ENCODE measurements at regions not wholly inside any gene's neighbourhood (a gene's known extent, or its start where the extent isn't known, plus 50 kb on each side); places are given as distances from the start of the nearest gene placed in this dataset.

- CTCF ChIA-PET = no interaction called here
- Mint-ChIP-seq H3K27ac (no peak overlapping the region), H3K4me3 (no peak overlapping the region), H3K27me3 (no peaks in the 10 kb centered on the region), H3K9me3 (no peaks in the 10 kb centered on the region), H3K36me3 (no peaks in the 10 kb centered on the region), H3K4me1 (no peaks in the 10 kb centered on the region)
- DNase-seq = no peak
These were observed 376.7 kb downstream of the CDH26 start for GRCh38 chr20:60334911-60335310.

GRCh38 chr20:60338556-60338955, 380.3 kb downstream of the CDH26 start:
- Mint-ChIP-seq H3K4me3 (no peak overlapping the region), H3K27me3 (no peaks in the 10 kb centered on the region), H3K36me3 (no peaks in the 10 kb centered on the region), H3K9me3 (no peaks in the 10 kb centered on the region), H3K4me1 (no peaks in the 10 kb centered on the region), H3K27ac (no peak overlapping the region)
- CTCF ChIA-PET = no interaction called here
- DNase-seq = no peak

DNA sequence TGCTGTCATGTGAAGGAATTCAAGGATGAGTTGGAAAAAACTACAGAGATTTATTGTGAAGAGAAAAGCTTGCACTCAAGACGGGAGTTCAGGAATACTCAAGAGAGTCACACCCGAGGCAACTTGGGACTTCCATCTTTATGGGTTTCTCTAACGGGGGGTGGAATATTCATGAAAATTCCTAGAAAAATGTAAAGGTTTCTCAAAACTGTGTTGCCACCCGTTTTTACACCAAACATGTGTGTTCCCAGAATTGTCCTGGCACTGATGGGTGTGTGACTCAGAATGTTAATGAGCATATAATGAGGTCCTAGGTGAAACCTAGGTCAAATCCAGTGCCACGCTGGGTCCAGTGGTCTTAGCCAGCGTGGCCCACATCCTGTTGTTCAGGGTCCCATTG, 381.5 kb downstream of the CDH26 start:
- Mint-ChIP-seq H3K36me3 (no peaks in the 10 kb centered on the region), H3K27me3 (no peaks in the 10 kb centered on the region), H3K4me3 (no peak overlapping the region), H3K4me1 (no peaks in the 10 kb centered on the region), H3K9me3 (no peaks in the 10 kb centered on the region), H3K27ac (no peak overlapping the region)
- no peak for DNase-seq
- CTCF ChIA-PET = no interaction called here

GRCh38 chr20:60340232-60340631, 382.0 kb downstream of the CDH26 start:
- no peaks in the 10 kb centered on the region for H3K27me3 Mint-ChIP-seq
- CTCF ChIA-PET = no interaction called here
- H3K4me1 Mint-ChIP-seq = no peaks in the 10 kb centered on the region
- no peaks in the 10 kb centered on the region for H3K9me3 Mint-ChIP-seq
- H3K36me3 Mint-ChIP-seq = no peaks in the 10 kb centered on the region
- H3K27ac Mint-ChIP-seq = no peak overlapping the region
- no peak overlapping the region for H3K4me3 Mint-ChIP-seq
- DNase-seq = no peak

DNA sequence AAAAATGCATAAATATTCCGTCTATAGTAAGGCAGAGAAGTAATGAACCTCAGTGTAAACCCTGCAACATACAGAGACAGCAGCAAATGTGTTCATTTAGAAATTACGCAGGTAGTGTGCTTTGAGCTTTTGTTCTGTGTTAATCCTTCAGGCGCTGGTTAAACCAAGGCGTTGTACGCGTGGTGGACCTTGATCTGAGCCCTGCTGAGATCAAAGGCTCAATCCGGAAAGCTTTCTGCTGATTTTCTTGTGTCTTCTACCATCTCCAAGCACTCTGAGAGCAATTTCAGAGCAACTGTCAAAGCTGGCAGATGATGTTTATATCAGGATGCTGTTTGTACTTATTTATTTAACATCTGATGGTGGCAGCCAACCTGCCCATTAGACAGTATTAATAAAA, 382.8 kb downstream of the CDH26 start:
- Mint-ChIP-seq H3K27me3 (no peaks in the 10 kb centered on the region), H3K4me1 (no peaks in the 10 kb centered on the region), H3K27ac (no peak overlapping the region), H3K4me3 (no peak overlapping the region), H3K9me3 (no peaks in the 10 kb centered on the region), H3K36me3 (no peaks in the 10 kb centered on the region)
- DNase-seq = no peak
- CTCF ChIA-PET = no interaction called here

GRCh38 chr20:60345106-60345505, 386.9 kb downstream of the CDH26 start:
- H3K27ac Mint-ChIP-seq = no peak overlapping the region
- DNase-seq = no peak
- no peaks in the 10 kb centered on the region for H3K4me1 Mint-ChIP-seq

GRCh38 chr20:60349418-60349817, 391.2 kb downstream of the CDH26 start:
- Mint-ChIP-seq H3K4me1 (no peaks in the 10 kb centered on the region), H3K36me3 (no peaks in the 10 kb centered on the region), H3K9me3 (no peaks in the 10 kb centered on the region), H3K27me3 (no peaks in the 10 kb centered on the region), H3K4me3 (no peak overlapping the region), H3K27ac (no peak overlapping the region)
- DNase-seq = no peak
- CTCF ChIA-PET = no interaction called here

More at GRCh38 chr20:60345106-60345505, 386.9 kb downstream of the CDH26 start:
- no peak overlapping the region for H3K4me3 Mint-ChIP-seq
- CTCF ChIA-PET = no interaction called here
- H3K36me3 Mint-ChIP-seq = no peaks in the 10 kb centered on the region
- no peaks in the 10 kb centered on the region for H3K9me3 Mint-ChIP-seq
- no peaks in the 10 kb centered on the region for H3K27me3 Mint-ChIP-seq

- H3K9me3 Mint-ChIP-seq = no peaks in the 10 kb centered on the region
- no peak overlapping the region for H3K27ac Mint-ChIP-seq
- H3K27me3 Mint-ChIP-seq = no peaks in the 10 kb centered on the region
- CTCF ChIA-PET = no interaction called here
- no peak overlapping the region for H3K4me3 Mint-ChIP-seq
- H3K4me1 Mint-ChIP-seq = no peaks in the 10 kb centered on the region
- no peaks in the 10 kb centered on the region for H3K36me3 Mint-ChIP-seq
- no peak for DNase-seq
These were observed 393.8 kb downstream of the CDH26 start for GRCh38 chr20:60352017-60352416.

DNA sequence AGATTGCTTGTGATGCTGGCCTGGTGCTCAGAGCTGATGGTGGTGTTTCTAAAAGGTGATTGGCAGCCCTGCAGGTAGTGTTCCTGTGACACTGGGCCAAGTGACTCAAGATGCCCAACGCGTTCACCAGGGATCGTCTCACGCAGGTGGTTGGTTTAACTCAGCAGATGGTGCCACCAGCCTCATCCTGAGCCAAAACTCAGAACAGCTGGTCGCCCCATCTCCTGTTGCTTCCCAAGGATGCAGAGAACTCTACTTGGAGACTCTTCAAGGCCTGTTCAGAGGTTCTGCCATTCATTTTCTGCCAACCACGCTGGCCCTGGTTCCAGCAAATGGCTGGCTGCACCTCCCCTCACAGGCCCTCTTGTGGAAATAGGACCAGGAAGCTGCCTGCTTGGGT, 394.4 kb downstream of the CDH26 start:
- no peaks in the 10 kb centered on the region for H3K27me3 Mint-ChIP-seq
- no peaks in the 10 kb centered on the region for H3K9me3 Mint-ChIP-seq
- H3K27ac Mint-ChIP-seq = no peak overlapping the region
- no peak for DNase-seq
- CTCF ChIA-PET = no interaction called here
- H3K4me1 Mint-ChIP-seq = no peaks in the 10 kb centered on the region
- H3K36me3 Mint-ChIP-seq = no peaks in the 10 kb centered on the region
- no peak overlapping the region for H3K4me3 Mint-ChIP-seq

DNA sequence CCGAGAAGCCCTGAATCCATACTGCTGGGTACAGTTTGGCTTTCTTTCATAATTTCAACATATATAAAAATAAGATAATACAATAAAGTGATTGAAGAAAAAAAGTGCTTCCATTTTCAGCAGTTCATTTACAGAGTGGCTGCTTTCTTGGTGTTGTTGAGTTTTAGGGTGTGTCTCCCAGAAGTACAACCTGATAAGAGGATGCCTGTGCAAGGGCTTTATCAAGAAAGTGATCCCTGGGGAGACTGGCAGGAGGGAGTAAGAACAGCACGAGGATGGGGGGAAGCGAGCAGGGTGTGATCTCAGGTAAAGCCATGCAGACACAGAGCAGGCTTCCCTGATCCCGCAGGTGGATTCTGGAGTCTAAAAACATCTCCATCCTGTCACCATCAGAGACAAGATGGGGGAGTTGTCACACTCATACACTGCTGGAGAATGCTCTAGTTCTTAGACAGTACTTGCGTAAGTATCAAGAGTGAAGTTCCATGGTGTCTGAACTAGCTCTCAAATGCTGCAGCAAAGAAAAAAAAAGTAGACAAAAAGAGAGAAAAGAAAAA, 395.9 kb downstream of the CDH26 start:
- H3K9me3 Mint-ChIP-seq = no peaks in the 10 kb centered on the region
- H3K4me3 Mint-ChIP-seq = no peak overlapping the region
- H3K36me3 Mint-ChIP-seq = no peaks in the 10 kb centered on the region
- no peak overlapping the region for H3K27ac Mint-ChIP-seq
- CTCF ChIA-PET = no interaction called here
- no peaks in the 10 kb centered on the region for H3K4me1 Mint-ChIP-seq
- H3K27me3 Mint-ChIP-seq = no peaks in the 10 kb centered on the region
- no peak for DNase-seq

GRCh38 chr20:60358101-60358500, 399.9 kb downstream of the CDH26 start:
- no peak overlapping the region for H3K4me3 Mint-ChIP-seq
- H3K36me3 Mint-ChIP-seq = no peaks in the 10 kb centered on the region
- DNase-seq = no peak
- H3K4me1 Mint-ChIP-seq = no peaks in the 10 kb centered on the region
- CTCF ChIA-PET = no interaction called here
- H3K27me3 Mint-ChIP-seq = no peaks in the 10 kb centered on the region
- H3K27ac Mint-ChIP-seq = no peak overlapping the region
- no peaks in the 10 kb centered on the region for H3K9me3 Mint-ChIP-seq

DNA sequence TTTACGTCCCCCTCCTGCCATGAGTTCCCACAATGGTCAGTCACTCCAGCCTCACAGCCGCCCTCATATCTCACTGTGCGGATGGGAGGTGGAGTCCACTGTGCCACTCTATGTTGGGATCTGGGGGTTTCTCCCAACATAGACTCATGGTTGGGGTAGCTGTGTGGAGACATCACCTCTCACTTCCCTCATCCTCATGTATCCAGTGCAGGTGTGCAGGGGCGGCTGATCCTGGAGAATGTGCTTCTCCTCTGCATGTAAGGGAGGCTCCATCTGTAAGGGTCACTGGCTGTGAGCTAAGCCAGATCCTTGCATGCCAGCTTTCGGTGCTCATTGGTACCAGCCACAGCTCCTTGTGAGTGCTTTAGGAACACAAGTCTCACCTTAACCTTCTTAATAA, 400.8 kb downstream of the CDH26 start:
- H3K4me3 Mint-ChIP-seq = no peak overlapping the region
- no peaks in the 10 kb centered on the region for H3K9me3 Mint-ChIP-seq
- no peaks in the 10 kb centered on the region for H3K27me3 Mint-ChIP-seq
- H3K36me3 Mint-ChIP-seq = no peaks in the 10 kb centered on the region
- CTCF ChIA-PET = no interaction called here
- no peaks in the 10 kb centered on the region for H3K4me1 Mint-ChIP-seq
- H3K27ac Mint-ChIP-seq = no peak overlapping the region
- no peak for DNase-seq

GRCh38 chr20:60361761-60362395, 403.7 kb downstream of the CDH26 start:
- H3K36me3 Mint-ChIP-seq = no peaks in the 10 kb centered on the region
- H3K27me3 Mint-ChIP-seq = no peaks in the 10 kb centered on the region
- H3K4me3 Mint-ChIP-seq = no peak overlapping the region
- no peaks in the 10 kb centered on the region for H3K4me1 Mint-ChIP-seq
- H3K9me3 Mint-ChIP-seq = no peaks in the 10 kb centered on the region
- H3K27ac Mint-ChIP-seq = no peak overlapping the region
- no peak for DNase-seq
- CTCF ChIA-PET = no interaction called here

GRCh38 chr20:60362531-60362930, 404.3 kb downstream of the CDH26 start:
- Mint-ChIP-seq H3K27ac (no peak overlapping the region), H3K9me3 (no peaks in the 10 kb centered on the region), H3K4me1 (no peaks in the 10 kb centered on the region), H3K36me3 (no peaks in the 10 kb centered on the region), H3K27me3 (no peaks in the 10 kb centered on the region), H3K4me3 (no peak overlapping the region)
- CTCF ChIA-PET = no interaction called here
- no peak for DNase-seq

DNA sequence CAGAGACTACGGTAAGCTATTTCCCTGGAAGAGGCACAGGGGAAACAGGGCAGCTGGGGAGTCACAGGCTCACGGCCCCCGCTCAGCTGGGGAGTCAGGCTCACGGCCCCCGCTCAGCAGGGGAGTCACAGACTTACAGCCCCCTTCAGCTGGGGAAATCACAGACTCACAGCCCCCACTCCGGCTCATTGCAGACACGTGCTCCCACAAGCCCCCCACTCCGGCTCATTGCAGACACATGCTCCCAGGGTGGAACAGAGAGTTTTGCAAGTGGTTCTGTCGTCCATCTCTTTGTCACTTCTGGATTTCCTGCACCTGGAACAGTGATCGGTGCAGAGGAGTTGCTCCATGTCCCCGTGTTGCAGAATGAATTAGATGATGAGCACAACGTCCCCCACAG, 405.5 kb downstream of the CDH26 start:
- Mint-ChIP-seq H3K4me1 (no peaks in the 10 kb centered on the region), H3K9me3 (no peaks in the 10 kb centered on the region), H3K4me3 (no peak overlapping the region), H3K27me3 (no peaks in the 10 kb centered on the region), H3K36me3 (no peaks in the 10 kb centered on the region), H3K27ac (no peak overlapping the region)
- CTCF ChIA-PET = no interaction called here
- no peak for DNase-seq

Measured in activated naive CD4-positive, alpha-beta T cell treated with anti-CD3 and anti-CD28 coated beads, Interleukin-2, amount 10 ng/mL, durations not matched to agents 7 days and 5 days (primary cell).